GM18873 (cell line): ENCODE measurements at regions not wholly inside any gene's neighbourhood (a gene's known extent, or its start where the extent isn't known, plus 50 kb on each side); places are given as distances from the start of the nearest gene placed in this dataset.
A peak's percentile ranks its signal among the peaks of the same experiment; 100 is the strongest.

Experiments
- ATAC-seq: cut with Tn5 transposase; IDR thresholded peaks from one replicate; pipeline ENCODE4 v1.9.1; 2021; ENCODE audit warnings: mild to moderate bottlenecking, moderate library complexity, moderate number of reproducible peaks; ENCODE audit not compliant: unreplicated experiment, low FRiP score

DNA sequence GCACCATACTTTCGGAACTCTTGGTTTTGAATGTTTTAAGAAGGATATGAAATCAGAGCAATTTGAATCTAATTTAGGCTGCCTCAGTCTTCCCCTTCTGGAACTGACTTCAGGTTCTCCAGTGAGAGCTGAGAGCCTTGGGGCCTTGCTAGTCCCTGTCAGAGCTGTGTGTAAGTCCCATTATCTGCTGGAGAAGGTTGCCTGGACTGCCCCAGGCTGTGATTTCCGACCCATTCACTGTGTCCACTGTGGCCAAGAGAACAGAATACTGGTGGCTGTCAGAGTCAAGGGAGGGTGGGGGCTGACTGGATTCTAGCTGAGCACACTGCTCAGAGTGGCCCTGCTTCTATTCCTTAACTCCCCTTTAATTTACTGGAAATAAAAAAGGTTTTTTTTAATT, 278.0 kb downstream of the KCNS3 start:
- ATAC-seq, result no peak

DNA sequence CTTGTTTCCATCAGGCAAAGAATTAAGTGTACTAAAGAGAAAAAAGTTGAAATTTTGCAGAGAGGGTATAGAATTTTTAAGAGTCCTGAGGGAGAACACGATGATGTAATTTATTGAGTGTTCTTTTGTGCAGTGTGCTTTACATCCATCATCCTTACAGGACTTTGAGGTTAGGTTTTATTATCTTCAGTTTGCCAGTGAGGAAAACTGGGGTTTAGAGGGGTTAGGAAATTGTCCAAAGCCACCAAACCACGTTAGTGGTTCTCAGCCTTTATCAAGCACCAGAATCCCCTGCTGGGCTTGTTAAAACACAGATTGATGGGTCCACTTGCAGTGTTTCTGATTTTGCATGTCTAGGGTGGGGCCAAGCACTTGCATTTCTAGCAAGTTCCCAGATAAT, 277.5 kb downstream of the KCNS3 start:
- no peak for ATAC-seq

DNA sequence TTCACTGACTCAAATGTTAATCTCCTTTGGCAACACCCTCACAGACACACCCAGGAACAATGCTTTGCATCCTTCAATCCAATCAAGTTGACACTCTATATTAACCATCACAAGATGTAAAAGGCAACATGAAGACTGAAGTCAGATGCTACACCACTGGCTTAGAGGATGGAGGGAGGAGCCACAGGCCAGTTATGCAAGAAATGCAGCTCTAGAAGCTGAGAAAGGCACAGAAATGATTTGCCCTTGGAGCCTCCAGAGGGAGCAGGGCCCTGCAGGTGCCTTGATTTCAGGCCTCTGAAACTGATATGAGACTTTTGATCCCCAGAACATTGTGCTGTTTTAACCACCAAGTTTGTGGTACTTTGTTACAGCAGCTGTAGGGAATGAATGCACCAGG, 276.3 kb downstream of the KCNS3 start:
- no peak for ATAC-seq

DNA sequence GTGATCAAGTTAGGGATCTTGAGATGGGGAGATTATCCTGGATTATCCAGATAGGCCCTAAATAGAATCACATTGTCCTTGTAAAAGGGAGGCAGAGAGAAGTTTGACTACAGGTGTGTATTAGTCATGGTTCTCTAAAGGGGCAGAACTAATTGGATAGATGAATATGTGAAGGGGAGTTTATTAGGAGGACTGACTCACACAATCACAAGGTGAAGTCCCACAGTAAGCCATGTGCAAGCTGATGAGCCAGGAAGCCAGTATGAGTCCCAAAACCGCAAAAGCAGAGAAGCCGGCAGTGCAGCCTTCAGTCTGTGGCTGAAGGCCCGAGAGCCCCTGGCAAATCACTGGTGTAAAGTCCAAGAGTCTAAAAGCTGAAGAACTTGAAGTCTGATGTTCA, 275.8 kb downstream of the KCNS3 start:
- ATAC-seq, result no peak

DNA sequence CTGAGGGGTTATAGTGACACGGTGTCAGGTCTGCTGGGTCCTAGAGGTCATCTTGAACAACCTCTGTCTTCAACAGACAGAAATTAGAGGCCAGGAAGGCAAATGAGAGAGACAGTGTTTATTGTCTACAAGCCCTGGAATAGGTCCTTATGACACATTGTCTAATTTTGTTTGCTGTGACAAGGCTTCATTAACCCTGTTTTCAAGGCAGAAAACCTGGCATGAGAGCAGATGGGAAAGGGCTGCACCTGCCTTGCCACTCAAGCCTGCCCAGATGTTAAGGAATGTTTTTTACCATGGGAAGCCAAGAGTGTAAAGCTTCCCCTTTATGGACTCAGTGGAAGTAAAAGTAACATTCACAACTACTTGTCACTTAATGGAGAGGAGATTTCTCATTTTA, 275.3 kb downstream of the KCNS3 start:
- no peak for ATAC-seq

DNA sequence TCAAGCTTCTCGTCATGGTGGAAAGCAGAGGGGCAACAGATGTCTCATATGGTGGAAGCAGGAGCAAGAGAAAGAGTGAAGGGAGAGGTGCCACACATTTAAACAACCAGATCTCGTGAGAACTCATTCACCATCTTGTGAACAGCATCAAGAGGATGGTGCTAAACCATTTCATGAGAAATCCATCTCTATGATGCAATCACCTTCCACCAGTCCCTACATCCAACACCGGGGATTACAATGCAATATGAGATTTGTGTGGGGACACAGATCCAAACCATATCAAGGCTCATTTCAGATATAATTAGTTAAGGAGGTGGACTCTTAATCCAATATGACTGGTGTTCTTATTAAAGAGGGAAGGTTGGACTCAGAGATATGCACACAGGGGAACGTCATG, 272.8 kb downstream of the KCNS3 start:
- no peak for ATAC-seq

DNA sequence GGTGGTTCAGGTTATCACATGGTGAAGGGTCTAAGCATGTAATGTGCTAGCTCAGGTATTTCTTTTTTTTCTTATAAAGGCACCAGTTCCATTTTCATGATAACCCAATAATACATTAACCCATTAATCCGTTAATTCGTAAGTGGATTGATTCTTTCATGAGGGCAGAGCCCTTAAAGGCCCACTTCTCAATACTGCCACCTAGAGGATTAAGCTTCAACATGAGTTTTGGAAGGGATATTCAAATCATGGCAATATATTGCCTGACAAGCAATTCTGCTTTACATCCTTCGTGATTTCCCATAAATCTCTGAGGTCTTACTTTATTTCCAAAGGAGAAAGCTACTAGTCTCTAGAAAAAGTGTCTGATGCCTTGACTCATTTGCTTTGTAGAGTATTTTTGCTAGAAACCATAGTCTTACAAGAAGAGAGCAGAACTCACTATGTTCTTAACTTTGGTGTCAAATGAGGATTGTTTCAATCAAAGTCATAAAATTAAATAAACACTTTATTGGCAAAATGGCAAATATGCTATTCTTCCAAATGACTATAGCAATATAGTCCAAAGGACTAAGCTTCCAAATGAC, 271.3 kb downstream of the KCNS3 start:
- no peak for ATAC-seq

DNA sequence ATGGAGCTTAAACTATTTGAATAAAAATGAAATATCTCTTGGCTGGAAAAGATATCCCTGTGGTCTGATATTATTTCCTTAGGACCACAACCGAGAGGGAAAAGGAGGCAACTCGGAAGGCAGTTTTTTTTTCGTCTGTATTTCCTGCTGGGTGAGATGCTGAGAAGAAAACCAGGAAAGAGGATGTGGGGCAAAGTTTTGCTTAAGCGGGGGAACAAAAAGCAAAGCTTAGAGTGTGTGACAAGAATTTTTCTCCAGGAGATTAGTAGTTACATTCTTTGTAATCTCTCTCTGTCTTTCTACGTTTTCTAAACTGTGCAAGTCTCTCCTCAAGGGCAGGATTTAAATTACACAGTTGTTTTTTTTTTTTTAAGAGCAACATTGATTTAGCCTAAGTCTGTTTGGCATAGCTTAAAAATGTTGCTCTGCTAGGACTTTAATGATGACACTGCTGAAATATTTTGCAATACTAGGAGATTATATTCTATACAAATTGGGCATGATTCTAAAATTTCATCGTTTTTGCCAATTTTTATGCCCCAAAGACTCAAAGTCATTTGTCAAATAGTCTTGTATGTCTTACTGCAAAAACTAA, 258.5 kb downstream of the KCNS3 start:
- no peak for ATAC-seq

DNA sequence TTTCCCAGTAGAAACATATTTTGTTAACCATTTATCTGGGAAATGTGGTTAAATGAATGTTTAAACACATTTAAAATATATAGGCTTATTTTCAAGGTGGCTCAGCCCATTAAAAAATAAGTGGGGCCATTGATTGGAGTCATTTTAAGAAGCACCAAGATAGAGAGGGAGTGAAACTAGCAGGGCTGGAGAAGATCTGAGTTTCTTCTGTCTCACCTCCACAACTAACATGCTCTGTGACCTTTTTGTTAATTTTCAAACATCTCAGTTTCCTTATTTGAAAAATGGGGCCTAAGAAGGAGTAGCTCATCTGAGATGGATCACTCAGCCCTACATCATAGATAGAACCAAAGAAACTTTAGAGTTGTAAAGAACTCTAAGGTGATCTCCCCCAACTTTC, 254.8 kb downstream of the KCNS3 start:
- no peak for ATAC-seq

DNA sequence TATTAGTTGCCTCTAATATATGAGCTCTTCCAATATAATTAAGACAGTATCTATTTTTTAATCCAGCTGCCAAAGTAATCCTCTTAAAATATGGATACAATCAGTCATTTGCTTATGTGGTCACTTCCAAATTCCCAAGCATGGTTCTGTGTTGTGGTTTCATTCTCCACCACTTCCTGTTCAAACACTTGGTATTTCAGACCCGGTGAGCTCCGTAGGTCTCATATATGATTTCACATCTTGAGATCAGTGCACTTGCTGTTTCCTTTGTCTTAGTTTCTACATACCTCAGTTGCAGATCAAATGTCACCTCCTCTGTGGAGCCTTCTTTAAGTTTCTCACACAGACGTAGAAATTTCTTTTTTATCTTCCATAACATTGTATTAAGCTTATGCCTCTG, 254.2 kb downstream of the KCNS3 start:
- ATAC-seq, result no peak

DNA sequence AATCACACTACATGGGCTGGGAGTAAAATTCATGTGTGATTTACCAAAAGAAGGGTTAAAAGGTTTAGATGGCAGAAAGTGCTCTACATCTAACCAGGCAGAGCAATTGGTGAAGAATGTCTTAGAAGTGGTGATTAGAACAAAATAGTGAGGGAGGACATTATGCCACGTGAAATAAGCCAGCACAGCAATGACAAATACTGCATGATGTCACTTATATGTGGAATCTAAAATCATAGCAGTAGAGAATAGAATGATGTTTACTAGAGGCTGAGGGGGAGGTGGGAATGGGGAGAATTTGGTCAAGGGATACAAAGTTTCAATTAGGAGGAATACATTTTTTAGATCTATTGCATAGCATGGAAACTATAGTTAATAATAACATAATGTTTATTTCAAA, 253.3 kb downstream of the KCNS3 start:
- ATAC-seq, result no peak

DNA sequence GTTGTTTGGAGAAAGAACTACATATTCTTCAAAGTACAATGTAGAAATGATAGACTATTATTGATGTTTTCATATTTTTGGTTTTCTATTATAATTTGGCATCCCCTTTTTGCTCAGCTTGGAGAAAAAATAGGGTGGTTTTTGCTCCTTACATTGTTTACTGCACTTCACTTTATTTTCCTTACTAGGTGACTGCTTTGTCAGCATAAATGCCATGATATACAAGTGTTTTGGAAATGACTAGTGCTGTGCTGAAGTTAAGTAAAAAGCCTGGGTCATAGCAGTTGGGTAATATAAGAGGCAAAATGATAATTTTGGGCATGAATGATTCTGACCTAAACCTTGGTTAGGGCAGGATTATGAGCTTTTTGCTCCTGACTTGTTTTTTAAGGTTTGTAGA, 250.9 kb downstream of the KCNS3 start:
- no peak for ATAC-seq

DNA sequence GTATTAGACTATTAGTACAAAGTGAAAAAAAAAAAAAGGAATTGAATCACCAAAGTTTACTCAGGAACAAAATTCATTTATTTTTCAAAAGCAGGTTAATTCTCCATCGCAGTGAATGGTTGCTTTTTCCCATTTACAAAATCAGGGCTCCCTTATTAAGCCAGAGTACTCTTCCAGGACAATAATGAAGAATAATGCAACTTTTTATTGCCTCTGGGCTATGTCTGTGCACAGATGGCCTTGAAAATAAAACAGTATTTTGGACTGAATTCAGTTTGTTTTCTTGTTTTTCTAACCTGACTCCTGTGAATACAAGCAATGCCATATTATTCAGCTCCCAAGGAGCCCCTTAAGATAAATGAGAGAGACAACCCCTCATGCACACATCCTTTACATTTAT, 246.8 kb downstream of the KCNS3 start:
- ATAC-seq, result no peak

DNA sequence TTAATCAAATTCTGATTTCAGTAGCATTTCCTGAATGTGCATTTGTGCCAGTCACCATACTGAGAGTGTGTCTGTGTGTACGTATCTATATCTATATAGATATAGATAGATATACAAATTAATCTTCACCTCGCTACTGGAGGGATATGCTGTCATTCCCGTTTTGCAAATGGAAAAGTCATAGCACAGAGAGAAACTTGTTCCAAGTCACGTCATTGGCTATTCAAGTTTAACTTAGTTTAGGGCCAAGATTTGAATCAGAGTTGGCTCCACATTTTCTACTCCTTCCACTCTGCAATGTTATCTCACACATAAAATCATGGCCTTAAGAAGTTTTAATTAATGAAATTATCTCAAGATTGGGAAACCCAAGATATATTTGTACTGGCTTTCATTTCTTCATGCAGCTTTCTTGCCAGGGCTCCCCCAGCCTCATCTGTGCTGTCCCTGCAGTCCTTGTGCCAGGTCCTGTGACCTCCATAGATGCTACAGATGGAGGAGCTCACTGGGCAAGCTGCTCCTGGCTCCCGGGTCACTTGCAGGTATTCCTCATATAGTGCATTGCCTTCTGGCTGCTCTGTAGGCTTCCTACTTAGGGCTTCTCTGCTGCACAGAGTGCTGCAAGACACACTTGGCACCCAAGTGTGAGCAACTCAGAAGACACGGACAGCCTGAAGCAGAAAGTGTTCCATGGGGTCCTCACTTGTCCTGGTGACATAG, 245.8 kb downstream of the KCNS3 start:
- no peak for ATAC-seq

DNA sequence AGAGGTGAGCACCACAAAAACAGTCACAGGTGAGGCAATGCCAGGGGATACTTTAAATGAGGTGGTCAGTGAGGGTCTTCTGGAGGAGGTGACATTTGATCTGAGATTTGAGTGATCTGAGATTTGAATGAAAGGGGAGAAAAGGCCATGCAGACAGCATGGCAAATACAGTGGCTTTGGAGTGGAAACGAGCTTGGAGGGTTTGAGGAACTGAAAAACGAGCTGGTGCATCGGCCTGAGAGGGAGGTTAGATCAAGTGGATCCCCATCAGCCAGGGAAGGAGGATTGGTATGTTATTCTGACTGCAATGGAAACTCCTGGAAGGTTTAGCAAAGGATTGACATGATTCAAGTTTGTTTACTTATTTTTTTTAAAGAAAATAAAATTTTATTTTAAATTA, 245.1 kb downstream of the KCNS3 start:
- no peak for ATAC-seq

DNA sequence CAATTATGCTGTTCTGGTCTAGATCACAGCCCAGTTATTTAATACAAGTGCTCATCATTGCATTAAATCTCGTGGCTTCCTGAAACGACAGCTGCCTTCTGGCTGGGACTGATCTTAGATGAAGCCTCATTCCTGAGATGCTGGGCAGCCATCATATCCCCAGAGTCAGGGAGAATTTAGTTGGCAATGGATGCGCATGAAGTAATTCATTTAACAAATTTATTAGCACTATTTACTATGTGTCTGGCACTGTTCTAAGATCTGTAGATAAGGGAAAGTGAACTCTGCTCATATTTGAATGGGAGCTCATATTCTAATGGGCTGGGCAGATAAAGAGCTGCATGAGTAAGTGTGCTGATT, 244.7 kb downstream of the KCNS3 start:
- ATAC-seq, result no peak

DNA sequence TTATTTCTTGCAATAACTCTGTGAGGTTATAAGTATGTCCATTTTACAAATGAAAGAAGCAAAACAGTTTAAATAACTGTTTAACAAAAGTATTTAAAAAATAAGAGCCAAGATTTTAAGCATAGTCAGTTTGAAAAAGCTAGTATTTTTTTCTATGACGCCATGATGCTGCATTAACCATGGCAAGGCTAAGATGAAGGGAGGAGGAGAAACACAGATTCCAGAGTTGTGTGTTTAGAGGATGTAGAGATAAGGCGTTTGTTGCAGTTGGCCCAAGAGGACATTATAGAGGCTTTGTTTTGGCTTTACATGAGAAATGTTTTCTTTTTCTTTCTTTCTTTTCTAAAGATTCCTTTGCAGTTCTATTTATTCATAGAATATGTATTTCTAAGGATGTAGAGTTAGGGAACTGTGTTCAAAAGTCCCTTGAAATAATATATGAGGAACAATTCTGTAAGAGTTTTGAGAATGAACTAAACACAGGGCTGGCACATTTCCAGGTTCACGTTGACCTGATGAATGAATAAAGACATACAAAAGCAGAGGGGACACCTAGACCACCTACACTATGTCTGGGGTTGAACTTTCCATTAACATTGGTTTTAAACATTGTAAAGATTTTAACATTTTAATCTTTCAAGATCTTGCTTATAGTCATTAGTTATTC, 244.2 kb downstream of the KCNS3 start:
- no peak for ATAC-seq

DNA sequence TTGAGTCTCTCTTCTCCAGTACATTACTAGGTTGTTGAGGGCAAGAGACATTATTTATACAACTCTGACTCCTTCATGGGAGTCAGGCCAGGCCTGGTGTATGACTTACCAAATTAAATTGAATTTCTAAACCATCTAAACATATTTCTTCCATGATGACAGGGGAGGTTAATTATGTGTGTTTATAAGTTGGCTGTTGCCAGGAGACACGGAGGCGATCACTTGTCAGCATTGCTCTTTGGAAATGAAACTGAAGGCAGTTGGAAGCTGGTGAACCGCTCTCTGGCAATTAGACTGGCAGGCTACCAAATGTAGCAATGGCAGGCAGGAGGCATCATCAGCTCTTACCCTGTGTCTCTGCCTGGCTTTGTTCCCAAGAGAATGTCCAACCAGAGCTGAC, 241.4 kb downstream of the KCNS3 start:
- no peak for ATAC-seq

DNA sequence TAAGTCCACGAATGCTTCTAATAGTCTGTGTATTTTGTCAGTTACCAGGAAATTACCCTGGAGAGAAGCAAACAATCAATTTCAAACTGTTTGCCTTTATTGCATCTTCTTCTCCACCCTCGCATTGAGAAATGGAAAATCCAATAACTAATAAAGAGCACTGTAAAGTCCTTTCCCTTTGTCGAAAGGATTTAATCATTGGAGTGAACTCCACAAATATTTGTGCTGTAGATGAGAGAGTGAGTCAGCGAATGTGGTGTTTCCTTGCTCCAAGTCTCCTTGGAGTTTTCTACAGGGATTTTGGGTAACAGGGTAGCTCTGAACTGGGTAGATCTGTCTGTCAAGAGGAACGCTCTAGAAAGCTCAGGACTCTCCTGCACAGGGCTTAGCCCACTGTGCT, 240.2 kb downstream of the KCNS3 start:
- no peak for ATAC-seq

DNA sequence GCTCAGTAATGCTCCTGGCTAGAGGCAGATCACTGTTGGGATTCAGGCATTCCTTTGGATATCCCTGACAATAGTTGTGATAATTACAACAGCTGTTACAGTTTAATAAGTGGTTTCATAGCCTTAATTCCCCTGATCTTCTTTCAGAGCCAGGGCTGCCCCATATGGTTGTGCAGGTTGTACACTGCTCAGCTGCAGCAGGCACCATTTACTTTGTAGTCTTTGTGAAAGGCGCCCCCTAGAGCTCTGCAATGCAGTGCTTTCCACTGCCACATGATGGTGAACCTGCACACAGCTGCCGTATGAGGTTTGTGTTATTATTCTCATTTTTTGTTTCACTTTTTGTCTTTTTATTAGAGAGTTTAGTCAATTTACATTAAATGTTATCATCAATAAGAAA, 239.1 kb downstream of the KCNS3 start:
- peak; percentile 68 for ATAC-seq

DNA sequence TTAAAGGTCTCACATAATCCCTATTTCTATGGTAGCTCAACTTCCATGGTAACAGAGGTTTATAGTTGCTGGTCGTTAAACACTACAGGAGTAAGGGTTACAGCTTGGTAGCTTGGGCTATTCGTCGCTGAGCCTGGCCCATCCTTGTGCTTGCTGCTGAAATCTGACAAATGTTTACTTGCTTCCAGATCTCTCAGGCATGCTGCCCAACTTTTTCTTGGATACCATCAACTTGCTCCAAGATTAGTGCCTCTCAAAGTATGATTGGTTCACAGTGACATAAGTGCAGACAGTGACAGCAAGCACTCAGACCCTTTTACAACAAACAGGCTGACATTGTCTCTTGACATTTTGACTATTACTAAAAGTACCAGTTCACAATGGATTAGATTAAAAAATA, 231.8 kb downstream of the KCNS3 start:
- no peak for ATAC-seq

DNA sequence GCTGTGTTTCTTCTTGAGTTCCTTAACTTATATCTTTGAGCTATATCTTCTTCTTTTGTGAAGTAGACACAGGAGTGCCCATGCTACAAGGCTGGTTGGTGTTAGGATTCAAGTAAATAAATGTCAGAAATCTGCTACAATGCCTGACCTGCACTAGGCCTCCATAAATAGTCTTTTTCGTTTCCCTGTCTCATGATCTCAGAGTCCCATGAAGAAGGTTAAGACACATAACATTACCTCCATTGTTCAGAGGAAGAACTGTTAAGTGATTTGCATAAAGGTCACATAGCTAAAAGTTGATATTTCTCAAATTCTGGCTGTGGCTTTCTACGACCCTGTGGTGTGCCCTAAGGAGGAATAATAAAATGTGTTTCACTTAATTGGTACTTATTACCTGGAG, 228.4 kb downstream of the KCNS3 start:
- no peak for ATAC-seq
